ENCODE measurements at regions not wholly inside any gene's neighbourhood (a gene's known extent, or its start where the extent isn't known, plus 50 kb on each side); places are given as distances from the start of the nearest gene placed in this dataset.

- H3K4me2 ChIP-seq (ENCODE audit: insufficient read depth, low read length): no peak overlapping the region
- TF ChIP-seq CTCF (IDR thresholded peaks at IDR 0.05; ENCODE audit: extremely low read depth, low read depth, low read length): no peak
- no peak overlapping the region for H3K4me3 ChIP-seq (ENCODE audit: insufficient read depth, low read length)
- no peaks in the 10 kb centered on the region for H3K79me2 ChIP-seq (ENCODE audit: insufficient read depth, low read length)
- no peaks in the 10 kb centered on the region for H3K27me3 ChIP-seq (ENCODE audit: insufficient read depth, low read length)
- DNase-seq (ENCODE audit: insufficient read length, low spot score, missing footprints): no peak
- H3K9me3 ChIP-seq (ENCODE audit: low read depth, low read length): no peaks in the 10 kb centered on the region
- no peaks in the 10 kb centered on the region for H3K4me1 ChIP-seq (ENCODE audit: insufficient read depth, low read length)
- H3K36me3 ChIP-seq (ENCODE audit: insufficient read depth, low read length): no peaks in the 10 kb centered on the region
- no peaks in the 10 kb centered on the region for H4K20me1 ChIP-seq (ENCODE audit: insufficient read depth, low read length)
- H3K27ac ChIP-seq (ENCODE audit: low read depth, low read length): no peak overlapping the region
- H2AFZ ChIP-seq (ENCODE audit: low read length): no peak overlapping the region
Measured at GRCh38 chr3:109480014-109480413, 142.7 kb upstream of the DPPA4 start.

- TF ChIP-seq CTCF (IDR thresholded peaks at IDR 0.05; ENCODE audit: extremely low read depth, low read depth, low read length): no peak
- no peaks in the 10 kb centered on the region for H3K79me2 ChIP-seq (ENCODE audit: insufficient read depth, low read length)
- no peak overlapping the region for H3K27ac ChIP-seq (ENCODE audit: low read depth, low read length)
- H3K4me3 ChIP-seq (ENCODE audit: insufficient read depth, low read length): no peak overlapping the region
- H3K9me3 ChIP-seq (ENCODE audit: low read depth, low read length): no peaks in the 10 kb centered on the region
- H3K4me1 ChIP-seq (ENCODE audit: insufficient read depth, low read length): no peaks in the 10 kb centered on the region
- no peak for DNase-seq (ENCODE audit: insufficient read length, low spot score, missing footprints)
- no peak overlapping the region for H2AFZ ChIP-seq (ENCODE audit: low read length)
- no peaks in the 10 kb centered on the region for H3K36me3 ChIP-seq (ENCODE audit: insufficient read depth, low read length)
- no peaks in the 10 kb centered on the region for H4K20me1 ChIP-seq (ENCODE audit: insufficient read depth, low read length)
- H3K4me2 ChIP-seq (ENCODE audit: insufficient read depth, low read length): no peak overlapping the region
- no peaks in the 10 kb centered on the region for H3K27me3 ChIP-seq (ENCODE audit: insufficient read depth, low read length)
Measured at GRCh38 chr3:109478614-109479013, 141.3 kb upstream of the DPPA4 start.

- no peak for TF ChIP-seq CTCF (IDR thresholded peaks at IDR 0.05; ENCODE audit: extremely low read depth, low read depth, low read length)
- H3K79me2 ChIP-seq (ENCODE audit: insufficient read depth, low read length): no peaks in the 10 kb centered on the region
Measured at GRCh38 chr3:109460961-109461360, 123.6 kb upstream of the DPPA4 start.

GRCh38 chr3:109445210-109445609, 107.9 kb upstream of the DPPA4 start:
- H3K4me3 ChIP-seq (ENCODE audit: insufficient read depth, low read length): no peak overlapping the region
- H3K27me3 ChIP-seq (ENCODE audit: insufficient read depth, low read length): no peaks in the 10 kb centered on the region
- DNase-seq (ENCODE audit: insufficient read length, low spot score, missing footprints): no peak
- H3K79me2 ChIP-seq (ENCODE audit: insufficient read depth, low read length): no peaks in the 10 kb centered on the region
- no peaks in the 10 kb centered on the region for H3K4me1 ChIP-seq (ENCODE audit: insufficient read depth, low read length)
- no peak overlapping the region for H3K4me2 ChIP-seq (ENCODE audit: insufficient read depth, low read length)
- no peaks in the 10 kb centered on the region for H3K9me3 ChIP-seq (ENCODE audit: low read depth, low read length)
- no peaks in the 10 kb centered on the region for H3K36me3 ChIP-seq (ENCODE audit: insufficient read depth, low read length)
- H4K20me1 ChIP-seq (ENCODE audit: insufficient read depth, low read length): no peaks in the 10 kb centered on the region
- H2AFZ ChIP-seq (ENCODE audit: low read length): no peak overlapping the region
- H3K27ac ChIP-seq (ENCODE audit: low read depth, low read length): no peak overlapping the region
- no peak for TF ChIP-seq CTCF (IDR thresholded peaks at IDR 0.05; ENCODE audit: extremely low read depth, low read depth, low read length)

More at GRCh38 chr3:109460961-109461360, 123.6 kb upstream of the DPPA4 start:
- Histone ChIP-seq H3K4me1 (ENCODE audit: insufficient read depth, low read length) (no peaks in the 10 kb centered on the region), H3K4me2 (ENCODE audit: insufficient read depth, low read length) (no peak overlapping the region), H3K27me3 (ENCODE audit: insufficient read depth, low read length) (no peaks in the 10 kb centered on the region), H2AFZ (ENCODE audit: low read length) (no peak overlapping the region), H3K36me3 (ENCODE audit: insufficient read depth, low read length) (no peaks in the 10 kb centered on the region), H3K4me3 (ENCODE audit: insufficient read depth, low read length) (no peak overlapping the region), H3K27ac (ENCODE audit: low read depth, low read length) (no peak overlapping the region), H4K20me1 (ENCODE audit: insufficient read depth, low read length) (no peaks in the 10 kb centered on the region), H3K9me3 (ENCODE audit: low read depth, low read length) (no peaks in the 10 kb centered on the region)
- no peak for DNase-seq (ENCODE audit: insufficient read length, low spot score, missing footprints)

All from osteoblast (primary cell).